Anterior cingulate cortex (tissue), 58 donors: ENCODE measurements at regions not wholly inside any gene's neighbourhood (a gene's known extent, or its start where the extent isn't known, plus 50 kb on each side); places are given as distances from the start of the nearest gene placed in this dataset.

Experiments
- DNase-seq, 58 donors: peaks; one replicate each; lab custom pipeline; 2025; lab: John Stamatoyannopoulos, UW

- DNase-seq = no peak
These were observed 58.9 kb downstream of the IRX1 start for GRCh38 chr5:3654515-3654914.

GRCh38 chr5:3656803-3657202 lies 61.2 kb downstream of the IRX1 start:
- DNase-seq = no peak

DNA sequence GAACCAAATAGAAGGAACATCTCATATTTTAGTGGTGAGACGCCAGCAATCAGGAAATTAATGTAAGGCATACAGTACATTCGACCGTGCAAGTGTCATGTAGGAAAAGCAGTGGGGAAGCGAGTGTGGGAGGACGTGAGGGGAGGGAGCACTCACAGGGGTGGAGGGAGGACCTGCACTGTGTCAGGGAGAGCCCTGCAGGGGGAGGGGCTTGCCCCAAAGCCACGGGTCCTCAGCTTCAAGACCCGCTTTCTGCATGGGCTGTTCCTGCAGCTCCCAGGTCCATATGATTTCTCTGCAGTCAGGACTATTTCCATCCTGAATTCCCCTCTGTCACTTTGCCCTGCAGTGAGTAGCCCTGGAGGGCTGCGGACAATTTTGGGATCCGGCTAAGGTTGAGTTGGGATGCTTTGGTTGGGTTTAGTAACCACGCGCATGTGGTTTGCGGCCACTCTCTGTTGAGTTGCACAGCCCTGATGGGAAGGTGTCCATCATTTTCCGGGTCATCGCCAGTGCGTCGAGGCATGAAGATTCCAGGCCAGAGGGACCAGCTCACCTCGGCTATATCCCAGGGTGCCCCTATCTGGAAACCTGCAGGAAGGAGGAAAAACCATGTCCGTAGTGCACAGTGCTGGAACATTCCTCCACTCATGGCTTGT lies 61.9 kb downstream of the IRX1 start:
- DNase-seq = no peak

GRCh38 chr5:3658929-3659328 lies 63.3 kb downstream of the IRX1 start:
- DNase-seq = no peak

GRCh38 chr5:3659907-3660306 lies 64.3 kb downstream of the IRX1 start:
- no peak for DNase-seq

DNA sequence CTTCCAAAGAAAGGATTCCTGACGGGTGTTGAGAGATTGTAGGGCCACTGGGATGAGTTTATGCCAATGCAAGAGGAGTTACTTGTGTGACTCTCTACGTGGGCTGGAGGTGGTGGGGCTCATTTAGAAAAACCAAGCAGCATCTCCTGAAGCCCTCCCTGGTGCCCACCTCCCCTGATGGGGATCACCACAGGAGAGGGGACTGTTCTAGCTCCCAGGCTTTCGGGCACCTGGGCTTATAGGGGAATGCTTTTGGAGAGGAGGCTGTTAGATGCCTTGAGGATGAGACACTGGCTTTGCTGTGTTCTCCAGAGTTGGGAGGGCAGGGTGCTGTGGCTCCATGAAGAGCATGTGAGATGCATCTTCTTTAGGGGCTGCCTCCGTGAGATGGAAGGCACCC lies 65.0 kb downstream of the IRX1 start:
- no peak for DNase-seq

DNA sequence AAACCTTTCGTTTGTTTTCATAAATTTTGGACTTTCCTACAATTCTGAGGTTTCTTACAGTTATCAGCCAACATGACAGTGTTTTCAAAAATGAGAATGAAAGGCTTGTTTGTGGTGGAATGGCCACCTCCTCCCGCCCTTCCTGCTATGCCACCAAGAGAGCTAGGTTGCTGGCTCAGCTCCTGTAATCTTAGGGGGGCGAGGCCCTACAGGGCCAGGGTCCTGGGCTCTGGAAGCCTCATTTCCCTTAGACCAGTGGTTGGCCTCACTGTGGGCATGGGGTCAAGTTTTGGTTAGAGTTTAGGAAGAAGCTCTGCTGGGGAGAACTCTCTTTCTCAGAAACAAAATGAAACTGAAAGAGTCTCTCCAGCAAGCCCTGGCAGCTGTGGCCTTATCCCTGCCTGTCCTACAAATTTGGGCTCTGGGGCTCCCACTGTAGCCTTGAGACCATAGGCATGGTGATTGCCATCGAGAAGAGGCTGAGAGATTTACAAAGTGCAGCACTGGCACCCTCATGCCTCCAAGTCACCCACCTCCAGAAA lies 66.2 kb downstream of the IRX1 start:
- no peak for DNase-seq

- DNase-seq = no peak
These were observed 66.7 kb downstream of the IRX1 start for GRCh38 chr5:3662344-3662743.

- no peak for DNase-seq
These were observed 75.7 kb downstream of the IRX1 start for GRCh38 chr5:3671337-3671736.

DNA sequence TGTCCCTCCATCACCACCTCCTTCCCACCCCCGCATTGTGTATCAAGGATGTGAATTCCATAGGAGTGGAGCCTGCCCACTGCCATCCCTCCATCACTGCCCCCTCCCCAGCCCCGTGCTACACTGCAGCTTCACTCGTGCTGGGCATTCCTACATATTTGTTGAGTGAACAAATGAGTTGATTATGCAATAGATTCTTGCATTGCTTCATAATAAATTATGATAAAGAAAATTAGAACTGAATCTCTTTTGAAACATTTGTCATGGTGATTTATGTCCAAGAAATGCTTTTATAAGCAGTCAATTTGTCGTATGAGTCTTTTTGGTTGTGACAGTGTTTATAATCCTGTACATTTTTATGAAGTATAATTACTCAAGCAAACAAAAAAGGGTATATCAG lies 83.2 kb downstream of the IRX1 start:
- DNase-seq = no peak

GRCh38 chr5:3680821-3681220 lies 85.2 kb downstream of the IRX1 start:
- no peak for DNase-seq

DNA sequence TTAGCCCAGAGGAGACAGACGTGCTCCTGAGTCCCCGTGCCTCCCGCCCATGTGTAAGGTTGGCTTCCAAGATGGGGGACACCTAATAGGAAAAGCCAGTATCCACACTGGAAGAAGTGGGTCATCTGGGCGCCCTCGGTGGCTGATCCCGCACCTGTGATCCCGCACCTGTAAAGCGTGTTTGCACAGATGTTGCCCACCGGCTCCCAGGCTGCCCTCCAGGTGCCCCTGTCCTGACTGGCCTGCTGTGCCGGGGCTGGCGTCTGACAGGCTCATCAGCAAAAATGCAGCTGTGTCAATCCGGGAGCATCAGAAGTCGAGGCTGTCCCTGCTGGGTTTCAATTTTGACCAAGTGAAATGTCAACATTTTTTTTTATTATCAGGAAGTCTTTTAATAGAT lies 88.5 kb downstream of the IRX1 start:
- no peak for DNase-seq

DNA sequence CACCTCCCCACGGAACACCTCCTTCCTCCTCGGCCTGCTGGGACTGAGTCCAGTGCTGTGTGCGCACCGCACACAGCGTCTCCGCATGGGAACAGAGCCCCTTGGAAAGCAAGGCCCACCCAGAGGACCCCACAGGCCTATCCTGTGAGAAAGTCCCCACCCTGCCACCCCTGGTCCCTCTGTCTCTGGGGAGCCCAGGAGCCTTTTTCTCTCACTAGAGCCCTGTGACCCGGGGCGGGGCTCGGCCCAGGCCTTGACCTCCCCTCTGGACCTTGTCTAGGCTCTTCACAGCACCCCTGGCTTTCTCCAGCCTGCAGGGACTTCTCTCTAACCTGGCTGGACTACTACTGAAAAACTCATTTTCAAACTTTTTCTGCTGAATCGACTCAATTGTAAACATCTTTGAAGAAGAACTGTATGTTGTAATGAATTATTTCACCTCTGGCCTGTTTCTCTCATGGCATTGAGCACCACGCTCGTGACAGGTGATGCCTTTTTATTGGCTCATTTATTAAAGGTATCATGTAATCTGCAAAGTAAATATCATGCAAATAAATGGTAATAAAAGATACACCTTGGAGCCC lies 89.2 kb downstream of the IRX1 start:
- no peak for DNase-seq

GRCh38 chr5:3694819-3695218 lies 99.2 kb downstream of the IRX1 start:
- no peak for DNase-seq

GRCh38 chr5:3695818-3696217 lies 100.2 kb downstream of the IRX1 start:
- DNase-seq = no peak

GRCh38 chr5:3698412-3698811 lies 102.8 kb downstream of the IRX1 start:
- no peak for DNase-seq

DNA sequence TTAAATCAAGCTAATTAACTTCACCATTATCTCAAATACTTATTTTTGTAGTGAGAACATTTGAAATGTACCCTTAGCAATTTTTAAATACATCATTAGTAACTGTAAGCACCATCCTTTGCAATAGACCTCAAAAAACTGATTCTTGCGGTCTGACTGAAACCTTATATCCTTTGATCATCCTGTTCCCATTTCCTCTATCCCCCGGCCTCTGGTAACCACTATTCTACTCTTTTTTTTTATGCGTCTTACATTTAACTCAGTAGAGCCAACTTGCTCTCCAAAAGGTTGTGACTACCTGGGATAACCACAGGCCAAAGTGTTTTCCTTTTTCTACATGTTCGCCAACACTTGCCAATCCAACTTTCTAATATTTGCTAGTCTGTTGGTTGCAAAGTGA lies 106.1 kb downstream of the IRX1 start:
- DNase-seq = no peak

DNA sequence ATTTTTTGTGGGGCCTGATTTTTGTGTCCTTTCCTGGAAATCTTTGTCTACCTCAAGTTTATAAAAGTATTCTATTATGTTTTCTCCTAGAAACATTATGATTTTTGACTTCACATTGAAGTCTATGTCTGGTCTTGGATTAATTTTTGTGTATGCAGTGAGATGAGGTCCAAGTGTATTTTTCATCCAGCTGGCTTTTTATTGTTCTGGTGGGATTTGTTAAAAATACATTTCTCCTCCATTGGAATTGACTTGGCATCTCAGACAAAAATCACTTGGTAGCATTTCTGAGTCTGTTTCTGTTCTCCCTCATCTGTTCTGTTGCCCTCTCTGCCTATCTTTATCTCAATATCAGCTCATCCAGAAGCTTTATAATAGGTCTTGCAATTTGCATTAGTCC lies 109.0 kb downstream of the IRX1 start:
- DNase-seq = no peak

- DNase-seq = no peak
These were observed 113.6 kb downstream of the IRX1 start for GRCh38 chr5:3709068-3709716.

DNA sequence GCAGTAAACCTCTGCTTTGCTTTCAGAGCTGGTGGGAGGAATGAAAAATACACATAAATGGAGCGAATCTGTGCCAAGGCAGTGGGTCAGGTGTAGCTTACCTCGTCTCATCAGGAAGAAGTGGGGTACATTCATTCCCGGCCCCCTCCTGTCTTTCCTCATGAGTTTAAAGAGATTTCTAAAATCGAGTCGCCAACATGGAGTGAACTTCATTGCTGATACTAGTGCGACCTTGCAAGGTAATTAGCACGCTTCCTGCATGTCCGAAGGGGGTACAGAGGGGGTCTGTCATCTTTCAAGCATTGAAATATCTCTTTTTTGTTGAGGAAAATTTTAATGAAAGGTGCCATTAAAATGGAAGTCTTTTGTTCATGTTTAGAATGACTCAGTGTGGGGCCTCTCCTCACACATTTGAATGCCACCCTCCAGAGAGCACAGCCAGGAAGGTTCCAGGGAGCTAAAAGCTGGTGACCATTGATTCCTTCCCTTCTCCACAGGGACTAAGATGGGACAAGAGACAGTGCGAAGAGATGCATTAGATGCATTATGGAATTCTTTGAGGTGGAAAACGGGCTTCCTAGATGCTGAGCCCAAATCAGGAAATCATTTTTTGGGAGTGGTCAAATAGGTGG lies 114.2 kb downstream of the IRX1 start:
- DNase-seq = no peak

GRCh38 chr5:3715062-3715461 lies 119.4 kb downstream of the IRX1 start:
- DNase-seq = no peak

DNA sequence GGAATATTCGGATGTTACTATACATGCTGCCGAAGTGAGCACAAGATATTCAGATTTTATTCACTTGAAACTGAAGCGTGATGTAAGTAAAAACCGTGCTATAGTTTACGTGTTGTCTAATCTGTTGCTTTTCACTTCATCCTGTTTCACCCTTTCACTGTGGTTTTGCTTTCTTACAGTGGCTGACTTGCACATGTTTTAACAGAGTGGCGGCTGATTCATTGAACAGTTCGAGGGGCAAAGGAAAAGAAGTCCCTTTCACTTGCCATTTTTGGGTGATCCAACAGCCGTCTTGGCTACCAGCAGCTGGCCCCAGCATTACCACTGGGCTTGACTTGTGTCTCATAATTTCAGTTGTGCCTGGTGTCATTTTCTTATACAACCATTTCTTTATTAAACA lies 134.0 kb downstream of the IRX1 start:
- DNase-seq = no peak
